GM19023 (cell line): ENCODE measurements at regions not wholly inside any gene's neighbourhood (a gene's known extent, or its start where the extent isn't known, plus 50 kb on each side); places are given as distances from the start of the nearest gene placed in this dataset.

Experiments
- ATAC-seq: cut with Tn5 transposase; IDR thresholded peaks from one replicate; pipeline ENCODE4 v1.9.1; 2021; ENCODE audit warnings: mild to moderate bottlenecking, moderate library complexity; ENCODE audit not compliant: unreplicated experiment

DNA sequence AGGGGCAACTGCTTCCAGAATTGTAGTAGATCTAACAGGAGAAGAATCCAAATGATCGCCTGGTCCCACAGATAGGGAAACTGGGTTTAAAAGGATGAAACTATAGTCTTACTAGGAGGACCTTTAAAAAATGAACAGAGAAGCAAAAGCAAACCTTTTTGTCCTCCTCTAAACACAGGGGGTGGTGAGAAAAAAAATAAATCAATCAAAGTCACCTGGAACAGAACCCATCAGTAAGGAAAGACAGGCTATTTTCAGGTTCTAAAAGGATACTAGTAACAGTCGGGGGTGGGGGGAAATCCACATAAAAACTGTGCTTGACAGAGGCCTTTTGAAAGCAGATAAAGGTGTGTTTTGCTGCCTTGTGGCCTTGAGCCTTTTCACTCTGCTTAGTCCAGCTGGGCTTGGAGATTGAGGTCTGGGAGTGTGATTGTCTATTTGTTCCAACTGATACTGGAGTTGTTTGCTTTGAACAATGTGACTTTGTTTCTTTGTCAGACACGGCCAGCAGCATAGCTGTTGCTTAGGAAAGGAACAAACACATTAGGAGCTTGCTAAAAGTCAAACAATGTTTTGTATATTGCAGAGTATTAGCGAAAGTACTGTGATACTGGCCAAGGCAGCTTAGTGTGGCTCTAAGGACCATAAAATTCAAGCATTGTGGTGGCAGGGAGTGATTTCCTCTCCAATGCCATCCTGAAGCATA lies 141.1 kb upstream of the IRF2BP2 start:
- ATAC-seq = no peak

GRCh38 chr1:234748713-234749112 lies 138.7 kb upstream of the IRF2BP2 start:
- no peak for ATAC-seq

- ATAC-seq = no peak
These were observed 138.1 kb upstream of the IRF2BP2 start for GRCh38 chr1:234748066-234748465.

DNA sequence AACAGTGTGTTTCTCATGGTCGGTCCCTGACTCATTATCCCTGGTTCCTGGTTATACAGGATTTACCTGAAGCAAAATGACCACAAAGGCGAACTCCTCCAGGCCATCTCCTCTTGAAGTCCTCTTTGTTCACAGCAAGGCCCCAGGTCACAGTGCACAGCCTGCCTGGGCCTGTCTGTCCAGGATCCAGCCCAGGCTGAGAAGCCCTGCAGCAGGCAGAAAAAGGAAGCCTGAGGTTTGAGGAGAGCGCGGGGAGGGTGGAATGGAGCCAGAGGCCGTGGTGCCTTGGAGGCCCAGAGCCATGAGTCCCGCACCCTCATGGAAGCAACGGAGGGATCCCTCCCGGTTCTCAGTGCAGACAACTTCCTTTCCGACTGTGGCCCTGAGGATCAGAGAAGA lies 136.8 kb upstream of the IRF2BP2 start:
- ATAC-seq = no peak

DNA sequence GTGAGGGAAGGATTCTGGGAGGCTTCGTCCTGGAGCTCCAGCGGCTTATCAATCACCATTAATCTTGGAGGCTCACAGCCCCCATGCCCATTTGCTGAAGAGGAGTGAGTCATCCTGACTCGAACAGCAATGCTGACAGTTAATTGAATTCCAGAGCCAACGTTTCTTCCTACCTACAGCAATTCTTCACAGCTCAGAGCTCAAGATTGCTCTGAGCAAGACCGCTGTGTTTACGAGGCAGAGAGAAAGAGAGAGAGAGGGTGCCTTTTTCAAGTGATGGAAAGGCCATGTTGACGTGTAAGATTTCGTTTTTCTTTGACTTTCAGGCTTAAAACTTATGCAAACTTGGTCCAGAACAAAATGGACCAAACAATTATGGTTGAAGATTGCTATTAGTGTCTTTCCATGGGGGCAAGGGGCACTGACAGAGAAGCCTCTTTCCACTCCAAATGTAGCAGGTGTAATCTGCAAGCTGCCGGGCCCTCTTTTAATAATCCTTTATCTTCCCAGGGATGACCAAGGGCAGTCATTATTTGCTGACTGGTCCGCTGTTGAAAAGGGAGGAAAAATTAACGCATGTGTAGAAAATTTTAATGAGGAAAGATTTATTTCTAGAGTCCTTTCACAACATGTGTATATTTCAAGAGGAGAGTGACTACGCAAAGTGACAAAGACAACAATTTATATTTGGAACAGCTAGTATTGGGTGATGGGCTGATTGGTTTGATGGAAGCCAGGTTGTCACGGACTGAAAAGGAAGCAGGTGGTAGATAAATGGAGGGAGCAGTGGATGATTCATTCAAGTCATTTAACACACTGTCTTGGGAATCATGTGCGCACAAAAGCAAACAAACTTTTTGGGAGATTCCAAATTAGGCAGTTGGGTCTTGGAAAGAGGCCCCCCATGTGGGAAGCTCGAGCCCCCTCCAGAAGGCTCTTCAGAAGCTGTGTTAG lies 136.1 kb upstream of the IRF2BP2 start:
- no peak for ATAC-seq

DNA sequence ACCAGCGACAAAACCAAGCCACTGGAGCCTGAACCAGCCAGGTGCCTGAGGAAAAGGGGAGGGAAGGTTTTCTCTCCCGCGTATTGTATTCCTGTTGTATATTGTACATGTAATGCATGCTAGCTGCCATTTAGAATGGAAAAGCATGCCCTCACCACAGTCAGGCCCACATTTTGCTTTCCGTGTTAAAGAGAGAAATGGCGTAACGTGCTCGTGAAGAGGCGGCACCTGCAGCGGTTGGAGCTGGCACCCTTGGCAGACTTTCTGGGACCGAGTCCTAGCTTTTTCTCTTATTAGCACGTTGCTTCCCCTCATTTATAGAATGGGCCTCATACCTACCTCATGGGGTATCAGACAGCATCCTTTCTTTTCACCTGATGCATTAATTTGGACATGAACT lies 135.3 kb upstream of the IRF2BP2 start:
- no peak for ATAC-seq

DNA sequence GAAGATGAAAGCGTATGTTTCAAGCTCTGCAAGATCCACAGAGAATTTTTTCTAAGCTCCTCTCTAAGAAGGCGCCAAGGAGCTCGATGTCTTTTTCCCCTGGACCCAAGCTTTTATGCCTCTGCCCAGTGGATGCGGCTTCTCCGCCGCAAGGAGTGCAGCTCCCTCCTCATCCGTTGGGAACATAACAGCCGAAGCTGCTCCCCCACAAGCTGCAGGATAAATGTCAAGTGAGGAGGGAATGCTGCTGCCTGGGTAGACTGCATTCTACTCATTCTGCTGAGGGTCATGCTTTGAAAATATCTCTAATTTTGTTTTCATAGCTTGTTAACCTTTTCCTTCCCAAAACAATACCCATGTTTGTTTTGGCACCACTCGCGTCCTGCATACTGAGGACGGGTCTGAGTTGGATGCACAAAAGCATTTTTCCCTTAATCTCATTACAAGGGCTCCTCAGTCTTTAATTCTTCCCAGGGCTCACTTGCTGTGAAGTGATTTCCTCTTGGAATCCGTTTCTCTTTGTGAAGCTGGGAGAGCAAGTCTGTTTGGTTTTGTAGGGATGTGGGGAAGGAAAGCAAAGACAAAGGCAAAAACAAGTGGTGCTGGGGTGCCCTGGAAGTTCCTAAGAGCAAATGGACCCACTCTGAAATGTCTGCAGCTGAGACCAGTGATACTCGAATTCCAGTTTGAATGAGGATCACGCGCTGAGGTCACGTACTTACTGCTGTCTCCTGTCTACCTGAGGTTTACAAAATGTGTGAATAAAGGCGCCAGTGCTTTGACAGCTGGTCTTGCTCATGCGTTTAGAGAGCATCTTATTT lies 134.0 kb upstream of the IRF2BP2 start:
- no peak for ATAC-seq

DNA sequence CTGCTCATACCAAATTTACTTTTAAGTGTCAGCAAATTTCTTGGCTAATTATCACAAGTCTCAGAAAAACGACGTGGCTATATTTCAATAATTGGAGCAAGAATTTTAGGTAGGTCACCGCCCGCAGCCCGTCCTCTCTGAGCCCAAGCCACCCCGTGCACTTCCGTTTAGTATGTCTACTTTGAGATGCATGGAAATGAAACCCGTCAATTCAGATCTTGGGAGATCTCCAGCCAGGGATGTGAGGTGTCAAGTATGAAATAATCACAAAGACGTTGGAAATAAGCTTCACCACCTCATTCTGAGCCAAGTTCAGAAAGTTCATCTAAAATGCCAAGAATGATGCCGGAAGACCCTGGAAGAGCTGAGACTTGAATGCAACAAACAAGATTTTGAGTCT lies 132.6 kb upstream of the IRF2BP2 start:
- ATAC-seq = no peak

DNA sequence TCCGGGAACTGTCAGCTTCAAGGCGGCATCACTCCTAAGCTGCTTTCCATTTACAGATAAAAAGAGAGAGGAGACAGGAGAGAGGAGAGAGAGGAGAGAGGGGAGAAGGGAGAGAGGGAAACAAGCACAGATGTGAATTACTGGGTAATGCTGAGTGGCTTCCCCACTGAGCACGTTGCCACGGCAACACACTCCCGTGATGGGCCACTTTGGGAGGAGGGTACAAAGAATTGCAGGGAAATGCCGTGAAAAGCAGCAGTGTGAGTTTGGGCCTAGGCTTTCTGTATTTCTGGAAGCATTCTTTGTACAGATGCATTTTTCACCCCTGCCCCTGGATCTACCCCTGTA lies 128.0 kb upstream of the IRF2BP2 start:
- no peak for ATAC-seq

GRCh38 chr1:234735916-234736315 lies 125.9 kb upstream of the IRF2BP2 start:
- ATAC-seq = no peak

DNA sequence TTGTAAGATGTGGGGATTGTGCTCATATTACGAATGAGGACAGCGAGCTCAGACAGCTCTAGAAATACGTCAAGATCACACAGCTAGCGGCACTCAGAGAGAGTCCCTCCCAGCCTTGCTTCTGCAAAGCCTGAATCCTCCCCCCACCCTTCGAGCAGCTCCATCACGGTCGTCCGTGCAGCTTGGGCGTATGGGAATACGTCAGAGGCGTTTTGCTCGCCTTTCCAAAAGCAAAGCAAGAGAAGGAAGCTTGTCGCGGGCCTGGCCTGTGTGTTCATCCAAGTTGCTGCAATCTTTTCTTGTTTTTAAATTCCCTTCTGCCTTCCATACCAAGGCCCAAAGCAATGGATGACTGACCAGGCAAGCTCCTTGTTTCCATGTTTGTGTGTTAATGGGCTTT lies 125.5 kb upstream of the IRF2BP2 start:
- ATAC-seq = no peak

DNA sequence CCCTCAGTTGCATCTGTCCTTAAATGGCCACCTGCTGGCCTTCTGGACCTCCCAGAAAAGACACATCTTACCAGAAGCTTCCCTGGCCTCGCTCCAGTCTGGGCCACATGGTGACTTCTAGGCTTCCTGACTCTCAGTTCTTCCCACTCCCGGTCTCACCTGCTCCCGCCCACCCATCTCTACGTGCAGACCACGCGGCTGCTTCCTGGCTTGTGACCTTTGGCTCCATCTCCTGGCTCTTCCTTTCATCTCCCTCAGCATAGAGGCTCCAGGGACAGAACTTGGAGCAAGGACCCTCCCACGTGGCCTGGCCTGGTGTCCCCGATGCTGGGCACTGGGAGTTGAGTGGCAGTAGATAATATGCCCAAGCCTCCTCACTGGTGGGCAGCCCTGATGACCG lies 124.9 kb upstream of the IRF2BP2 start:
- no peak for ATAC-seq

GRCh38 chr1:234734412-234734835 lies 124.4 kb upstream of the IRF2BP2 start:
- ATAC-seq = no peak

GRCh38 chr1:234733427-234733826 lies 123.4 kb upstream of the IRF2BP2 start:
- no peak for ATAC-seq

- ATAC-seq = no peak
These were observed 122.9 kb upstream of the IRF2BP2 start for GRCh38 chr1:234732671-234733390.

DNA sequence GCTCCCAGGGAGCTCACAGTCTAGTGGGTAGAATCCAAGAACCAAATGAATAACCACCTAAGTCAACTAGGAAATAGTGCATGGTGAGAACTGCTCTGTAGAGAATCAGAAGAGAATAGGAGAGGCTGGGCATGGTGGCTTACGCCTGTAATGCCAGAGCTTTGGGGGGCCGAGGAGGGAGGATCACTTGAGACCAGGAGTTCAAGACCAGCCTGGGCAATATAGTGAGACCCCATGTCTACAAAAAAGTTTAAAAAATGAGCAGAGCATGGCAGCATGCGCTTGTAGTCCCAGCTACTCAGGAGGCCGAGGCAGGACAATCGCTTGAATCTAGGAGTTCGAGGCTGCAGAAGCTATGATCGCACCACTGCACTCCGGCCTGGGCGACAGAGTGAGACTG lies 122.3 kb upstream of the IRF2BP2 start:
- no peak for ATAC-seq

GRCh38 chr1:234731569-234732085 lies 121.6 kb upstream of the IRF2BP2 start:
- peak; percentile 10 for ATAC-seq

DNA sequence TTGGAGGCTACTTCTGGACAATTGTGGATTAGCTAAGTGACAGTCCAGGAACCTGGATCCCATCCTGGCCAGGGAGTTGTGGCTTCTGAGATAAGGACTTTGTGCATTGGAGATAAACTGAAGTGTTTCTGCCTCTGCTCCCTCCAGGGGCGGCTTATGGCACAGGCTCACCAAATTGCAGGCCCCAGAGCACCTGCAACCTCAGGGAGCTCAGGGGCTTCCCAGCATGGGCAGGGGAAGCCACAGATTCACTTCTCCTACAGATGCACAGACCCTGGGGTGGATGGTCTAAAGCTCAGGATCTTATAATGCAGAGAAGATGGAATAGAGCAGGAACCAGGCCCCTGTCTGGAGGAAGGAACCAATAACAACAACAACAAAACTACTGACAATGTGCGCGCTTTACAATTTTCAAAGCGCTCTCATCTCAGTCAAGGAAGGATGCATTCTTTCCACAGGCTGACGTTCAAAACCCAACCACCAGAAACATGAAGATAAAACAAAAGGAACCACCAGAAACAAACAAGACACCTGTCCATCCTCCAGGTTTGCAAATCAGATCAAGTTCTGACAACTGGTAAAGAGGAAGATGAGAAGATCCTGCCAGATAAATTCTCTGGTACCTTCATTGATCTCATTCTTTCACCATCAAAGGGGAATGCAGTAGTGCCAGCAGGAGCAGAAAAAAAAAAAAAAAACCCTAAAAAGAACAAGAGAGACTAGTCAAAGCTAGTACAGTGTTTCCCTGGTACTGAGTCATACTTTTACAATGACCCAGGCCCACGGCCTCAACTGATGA lies 121.0 kb upstream of the IRF2BP2 start:
- peak; percentile 61 for ATAC-seq

- ATAC-seq = no peak
These were observed 120.4 kb upstream of the IRF2BP2 start for GRCh38 chr1:234730475-234730769.
